ENCODE measurements at regions not wholly inside any gene's neighbourhood (a gene's known extent, or its start where the extent isn't known, plus 50 kb on each side); places are given as distances from the start of the nearest gene placed in this dataset.

GRCh38 chr9:30198463-30199309 is 2185.8 kb upstream of the ACO1 start:
- H3K4me3 ChIP-seq (ENCODE audit: low read length): no peak overlapping the region
- no peak for DNase-seq (ENCODE audit: low read depth)
- no peak for TF ChIP-seq CTCF (conservative IDR thresholded peaks at IDR 0.05; ENCODE audit: low read length)

DNA sequence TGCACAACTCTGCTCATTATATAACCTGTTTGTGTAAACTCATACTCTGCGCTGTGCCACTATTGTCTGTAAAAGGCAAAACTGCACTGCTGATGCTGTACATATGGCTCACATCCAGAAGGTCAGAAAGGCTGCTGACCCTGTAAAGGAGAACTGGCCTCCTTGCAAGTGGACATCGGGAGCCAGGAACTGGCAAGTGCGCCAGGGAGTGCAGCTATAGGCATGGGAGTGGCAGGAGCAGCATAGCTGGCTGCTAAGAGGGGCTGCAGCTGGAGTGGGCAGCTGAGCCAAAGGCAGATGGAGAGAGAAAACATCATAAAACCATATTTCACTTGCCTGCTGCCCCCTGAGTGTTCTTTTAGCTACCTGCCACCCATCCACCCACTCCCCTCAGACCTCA is 2183.4 kb upstream of the ACO1 start:
- DNase-seq (ENCODE audit: low read depth): no peak
- TF ChIP-seq CTCF (conservative IDR thresholded peaks at IDR 0.05; ENCODE audit: low read length): no peak
- H3K4me3 ChIP-seq (ENCODE audit: low read length): no peak overlapping the region

DNA sequence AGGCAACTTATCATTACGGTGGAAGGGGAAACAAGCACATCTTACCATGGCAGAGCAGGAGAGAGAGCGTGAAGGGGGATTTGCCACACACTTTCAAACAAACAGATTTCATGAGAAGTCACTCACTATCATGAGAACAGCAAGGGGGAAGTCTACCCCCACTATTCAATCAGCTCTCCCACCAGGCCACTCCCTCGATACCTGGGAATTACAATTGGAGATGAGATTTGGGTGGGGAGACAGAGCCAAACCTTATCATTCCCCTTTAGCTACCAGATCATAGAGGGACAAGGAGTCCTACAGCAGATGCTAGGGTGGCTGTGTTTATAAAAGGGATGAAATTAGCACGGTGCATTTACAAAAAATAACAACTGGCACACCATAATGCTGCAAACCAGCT is 2149.4 kb upstream of the ACO1 start:
- TF ChIP-seq CTCF (conservative IDR thresholded peaks at IDR 0.05; ENCODE audit: low read length): no peak
- no peak for DNase-seq (ENCODE audit: low read depth)

DNA sequence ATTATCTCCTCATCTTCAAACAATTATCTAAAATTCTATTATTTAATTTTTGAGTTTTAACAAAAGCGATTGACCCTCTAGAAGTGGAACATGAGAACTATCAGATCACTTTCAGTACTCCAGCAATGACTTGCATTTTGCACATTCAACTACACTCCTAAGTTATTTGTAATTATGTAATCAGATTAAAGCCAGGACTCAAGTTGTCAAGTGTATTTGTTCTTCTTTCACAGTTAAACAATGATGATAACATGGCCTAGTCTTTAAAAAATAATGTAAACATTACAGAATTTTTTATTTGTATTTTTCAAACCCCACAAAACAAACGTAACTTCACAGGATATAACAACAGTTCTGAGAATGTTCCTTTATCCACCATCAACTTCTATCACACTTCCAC is 2148.9 kb upstream of the ACO1 start:
- no peak for TF ChIP-seq CTCF (conservative IDR thresholded peaks at IDR 0.05; ENCODE audit: low read length)
- H3K4me3 ChIP-seq (ENCODE audit: low read length): no peak overlapping the region
- no peak for DNase-seq (ENCODE audit: low read depth)

More for the DNA sequence above, 2149.4 kb upstream of the ACO1 start:
- no peak overlapping the region for H3K4me3 ChIP-seq (ENCODE audit: low read length)

- DNase-seq (ENCODE audit: low read depth): no peak
- no peak for TF ChIP-seq CTCF (conservative IDR thresholded peaks at IDR 0.05; ENCODE audit: low read length)
- no peak overlapping the region for H3K4me3 ChIP-seq (ENCODE audit: low read length)
These were observed 2144.6 kb upstream of the ACO1 start for GRCh38 chr9:30239878-30240277.

GRCh38 chr9:30243467-30243866 is 2141.0 kb upstream of the ACO1 start:
- DNase-seq (ENCODE audit: low read depth): no peak
- no peak overlapping the region for H3K4me3 ChIP-seq (ENCODE audit: low read length)
- no peak for TF ChIP-seq CTCF (conservative IDR thresholded peaks at IDR 0.05; ENCODE audit: low read length)

GRCh38 chr9:30244877-30245276 is 2139.6 kb upstream of the ACO1 start:
- no peak for TF ChIP-seq CTCF (conservative IDR thresholded peaks at IDR 0.05; ENCODE audit: low read length)
- no peak overlapping the region for H3K4me3 ChIP-seq (ENCODE audit: low read length)
- no peak for DNase-seq (ENCODE audit: low read depth)

Data from AG10803 (cell line).